MM.1S (cell line): ENCODE measurements at regions not wholly inside any gene's neighbourhood (a gene's known extent, or its start where the extent isn't known, plus 50 kb on each side); places are given as distances from the start of the nearest gene placed in this dataset.

Source experiments
- DNase-seq: peaks from one replicate; pipeline ENCODE4 v3.0.0-alpha.2; 2015
- H2AFZ ChIP-seq: fragments of 300-600 bp; sonication (generic); 2 replicates; pipeline ENCODE4 v1.6.0; 2016; ENCODE audit warnings: antibody characterized with exemption, low read length
- H3F3A ChIP-seq: fragments of 300-600 bp; sonication (generic); 2 replicates; pipeline ENCODE4 v1.6.1; 2016; ENCODE audit warnings: mild to moderate bottlenecking, antibody characterized with exemption, low read length, moderate library complexity, mixed read lengths; ENCODE audit not compliant: insufficient read depth
- H3K27ac ChIP-seq: fragments of 300-600 bp; sonication (generic); 2 replicates; pipeline ENCODE4 v1.5.1; 2016; ENCODE audit warnings: mild to moderate bottlenecking, low read length
- H3K27me3 ChIP-seq: fragments of 300-600 bp; sonication (generic); replicated peaks from 2 replicates; pipeline ENCODE4 v1.6.0; 2016; ENCODE audit warnings: low read length; ENCODE audit not compliant: insufficient read depth
- H3K36me3 ChIP-seq: fragments of 300-600 bp; sonication (generic); replicated peaks from 2 replicates; pipeline ENCODE4 v1.6.1; 2016; ENCODE audit warnings: mild to moderate bottlenecking, low read length, mixed read lengths; ENCODE audit not compliant: insufficient read depth
- H3K4me1 ChIP-seq: fragments of 300-600 bp; sonication (generic); 2 replicates; pipeline ENCODE4 v1.6.1; 2016; ENCODE audit warnings: low read length, mixed read lengths
- H3K4me2 ChIP-seq: fragments of 300-600 bp; sonication (generic); 2 replicates; pipeline ENCODE4 v1.6.0; 2016; ENCODE audit warnings: low read depth, low read length
- H3K4me3 ChIP-seq: fragments of 300-600 bp; sonication (generic); 2 replicates; pipeline ENCODE4 v1.5.1; 2016; ENCODE audit warnings: low read length, mixed read lengths
- H3K79me2 ChIP-seq: fragments of 300-600 bp; sonication (generic); 2 replicates; pipeline ENCODE4 v1.6.1; 2016; ENCODE audit warnings: mixed run types, low read length, mixed read lengths
- H3K9ac ChIP-seq: fragments of 300-600 bp; sonication (generic); 2 replicates; pipeline ENCODE4 v1.6.1; 2016; ENCODE audit warnings: low read length, mixed read lengths
- H3K9me2 ChIP-seq: fragments of 300-600 bp; sonication (generic); replicated peaks from 2 replicates; pipeline ENCODE4 v1.6.1; 2016; ENCODE audit warnings: mild to moderate bottlenecking, low read length, mixed read lengths; ENCODE audit not compliant: insufficient read depth
- H3K9me3 ChIP-seq: fragments of 300-600 bp; sonication (generic); replicated peaks from 2 replicates; pipeline ENCODE4 v1.6.1; 2016; ENCODE audit warnings: mild to moderate bottlenecking, low read length, mixed read lengths; ENCODE audit not compliant: insufficient read depth
- H4K20me1 ChIP-seq: fragments of 300-600 bp; sonication (generic); 2 replicates; pipeline ENCODE4 v1.6.1; 2016; ENCODE audit warnings: mild to moderate bottlenecking, low read length, moderate library complexity, mixed read lengths; ENCODE audit not compliant: insufficient read depth
- EZH2 ChIP-seq: fragments of 300-600 bp; sonication (generic); optimal IDR thresholded peaks from 2 replicates; pipeline ENCODE3; 2017; ENCODE audit warnings: low read depth, mild to moderate bottlenecking, antibody characterized with exemption, low read length, mixed read lengths
- EZH2phosphoT487 ChIP-seq: fragments of 300-600 bp; sonication (generic); IDR thresholded peaks from 2 replicates; pipeline ENCODE4 v1.6.1; 2018; ENCODE audit warnings: antibody characterized with exemption, low read length
- TF ChIP-seq, protein P1 (sequence below): fragments of 300-600 bp; sonication (generic); IDR thresholded peaks from 2 replicates; pipeline ENCODE4 v1.5.1; 2016; ENCODE audit warnings: antibody characterized with exemption, low read length, mixed read lengths

GRCh38 chr6:159404296-159404695, 235.1 kb downstream of the FNDC1 start:
- no peaks in the 10 kb centered on the region for H3K27me3 ChIP-seq
- H3K36me3 ChIP-seq = no peaks in the 10 kb centered on the region
- no peaks in the 10 kb centered on the region for H4K20me1 ChIP-seq
- no peak for TF ChIP-seq EZH2phosphoT487
- H2AFZ ChIP-seq = no peak overlapping the region
- H3K27ac ChIP-seq = no peak overlapping the region
- no peak overlapping the region for H3K4me3 ChIP-seq
- no peaks in the 10 kb centered on the region for H3K4me1 ChIP-seq
- DNase-seq = no peak
- H3K9me3 ChIP-seq = no peaks in the 10 kb centered on the region
- H3K4me2 ChIP-seq = no peak overlapping the region
- no peak overlapping the region for H3K9ac ChIP-seq
- no peaks in the 10 kb centered on the region for H3F3A ChIP-seq
- H3K79me2 ChIP-seq = no peaks in the 10 kb centered on the region
- no peaks in the 10 kb centered on the region for H3K9me2 ChIP-seq

DNA sequence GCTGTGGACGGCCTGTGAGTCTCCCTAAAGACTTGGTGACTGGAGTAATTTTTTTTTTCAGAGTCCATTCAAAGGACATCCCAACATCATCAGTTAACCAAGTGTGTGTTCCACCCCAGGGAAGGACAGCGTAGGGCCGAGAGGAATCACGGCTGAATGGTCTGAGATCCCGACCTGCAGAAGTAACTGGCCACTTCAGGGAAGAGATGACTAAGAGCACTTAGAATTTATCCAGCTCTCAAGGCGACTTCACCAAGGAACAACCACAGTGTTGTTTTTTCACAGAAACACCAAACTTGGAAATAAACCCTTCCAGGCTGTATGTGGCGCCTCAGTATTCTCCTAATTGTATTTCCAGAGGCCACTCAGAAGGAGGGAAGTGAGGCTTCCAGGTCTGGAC, 231.6 kb downstream of the FNDC1 start:
- DNase-seq = no peak
- H3F3A ChIP-seq = no peaks in the 10 kb centered on the region
- no peaks in the 10 kb centered on the region for H3K79me2 ChIP-seq
- TF ChIP-seq, protein P1, sequence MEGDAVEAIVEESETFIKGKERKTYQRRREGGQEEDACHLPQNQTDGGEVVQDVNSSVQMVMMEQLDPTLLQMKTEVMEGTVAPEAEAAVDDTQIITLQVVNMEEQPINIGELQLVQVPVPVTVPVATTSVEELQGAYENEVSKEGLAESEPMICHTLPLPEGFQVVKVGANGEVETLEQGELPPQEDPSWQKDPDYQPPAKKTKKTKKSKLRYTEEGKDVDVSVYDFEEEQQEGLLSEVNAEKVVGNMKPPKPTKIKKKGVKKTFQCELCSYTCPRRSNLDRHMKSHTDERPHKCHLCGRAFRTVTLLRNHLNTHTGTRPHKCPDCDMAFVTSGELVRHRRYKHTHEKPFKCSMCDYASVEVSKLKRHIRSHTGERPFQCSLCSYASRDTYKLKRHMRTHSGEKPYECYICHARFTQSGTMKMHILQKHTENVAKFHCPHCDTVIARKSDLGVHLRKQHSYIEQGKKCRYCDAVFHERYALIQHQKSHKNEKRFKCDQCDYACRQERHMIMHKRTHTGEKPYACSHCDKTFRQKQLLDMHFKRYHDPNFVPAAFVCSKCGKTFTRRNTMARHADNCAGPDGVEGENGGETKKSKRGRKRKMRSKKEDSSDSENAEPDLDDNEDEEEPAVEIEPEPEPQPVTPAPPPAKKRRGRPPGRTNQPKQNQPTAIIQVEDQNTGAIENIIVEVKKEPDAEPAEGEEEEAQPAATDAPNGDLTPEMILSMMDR = no peak
- TF ChIP-seq EZH2 = no peak
- H3K9me2 ChIP-seq = no peaks in the 10 kb centered on the region
- H4K20me1 ChIP-seq = no peaks in the 10 kb centered on the region
- H3K9me3 ChIP-seq = no peaks in the 10 kb centered on the region
- no peaks in the 10 kb centered on the region for H3K36me3 ChIP-seq
- H3K27ac ChIP-seq = no peak overlapping the region
- no peak overlapping the region for H3K4me2 ChIP-seq
- H3K9ac ChIP-seq = no peak overlapping the region
- H3K4me3 ChIP-seq = no peak overlapping the region
- H3K27me3 ChIP-seq = no peaks in the 10 kb centered on the region
- no peak overlapping the region for H2AFZ ChIP-seq
- H3K4me1 ChIP-seq = no peaks in the 10 kb centered on the region

DNA sequence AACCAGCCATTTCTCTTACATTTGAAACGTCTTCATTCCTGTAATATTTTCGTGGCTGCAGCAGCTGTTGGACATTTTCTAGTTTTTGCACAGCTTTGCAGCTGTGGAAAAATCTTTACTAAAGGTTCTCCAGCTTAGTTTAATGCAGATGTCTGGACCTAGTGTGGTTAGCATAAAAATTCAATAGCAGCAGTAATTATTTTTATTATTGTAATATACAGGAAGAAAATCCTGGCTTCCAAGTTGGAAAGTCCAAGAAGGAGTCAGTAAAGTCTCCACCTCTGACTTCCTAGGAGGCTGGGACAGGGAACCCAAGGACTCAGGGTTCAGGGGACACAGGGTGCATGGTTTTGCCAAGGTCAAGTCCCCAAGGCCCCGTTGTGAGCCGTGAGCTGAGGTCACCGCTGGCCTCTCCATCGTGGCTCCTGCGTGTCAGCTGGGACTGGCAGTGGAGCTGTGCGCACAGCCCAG, 230.6 kb downstream of the FNDC1 start:
- Histone ChIP-seq H3K9ac (no peak overlapping the region), H4K20me1 (no peaks in the 10 kb centered on the region), H3K27ac (no peak overlapping the region), H3K9me3 (no peaks in the 10 kb centered on the region), H3K9me2 (no peaks in the 10 kb centered on the region), H3K4me3 (no peak overlapping the region), H3F3A (no peaks in the 10 kb centered on the region), H3K4me1 (no peaks in the 10 kb centered on the region), H3K27me3 (no peaks in the 10 kb centered on the region), H3K4me2 (no peak overlapping the region), H3K79me2 (no peaks in the 10 kb centered on the region), H2AFZ (no peak overlapping the region), H3K36me3 (no peaks in the 10 kb centered on the region)
- no peak for TF ChIP-seq EZH2
- no peak for TF ChIP-seq EZH2phosphoT487
- TF ChIP-seq, protein P1 = no peak
- no peak for DNase-seq

GRCh38 chr6:159398633-159399032, 229.4 kb downstream of the FNDC1 start:
- Histone ChIP-seq H3K9me3 (no peaks in the 10 kb centered on the region), H3K4me1 (no peaks in the 10 kb centered on the region), H3K27ac (no peak overlapping the region), H3K36me3 (no peaks in the 10 kb centered on the region), H3K9ac (no peak overlapping the region), H4K20me1 (no peaks in the 10 kb centered on the region), H3K79me2 (no peaks in the 10 kb centered on the region), H3K4me2 (no peak overlapping the region), H2AFZ (no peak overlapping the region), H3K9me2 (no peaks in the 10 kb centered on the region), H3K27me3 (no peaks in the 10 kb centered on the region), H3F3A (no peaks in the 10 kb centered on the region), H3K4me3 (no peak overlapping the region)
- no peak for DNase-seq
- no peak for TF ChIP-seq EZH2
- TF ChIP-seq, protein P1 = no peak
- no peak for TF ChIP-seq EZH2phosphoT487
